Limb (tissue), 2 donors: ENCODE measurements at regions not wholly inside any gene's neighbourhood (a gene's known extent, or its start where the extent isn't known, plus 50 kb on each side); places are given as distances from the start of the nearest gene placed in this dataset.

Source experiments
- DNase-seq, 2 donors: peaks; one replicate each; pipeline ENCODE4 v3.0.0-alpha.2; 2016; ENCODE audit errors: extremely low spot score in 2 of 2

DNA sequence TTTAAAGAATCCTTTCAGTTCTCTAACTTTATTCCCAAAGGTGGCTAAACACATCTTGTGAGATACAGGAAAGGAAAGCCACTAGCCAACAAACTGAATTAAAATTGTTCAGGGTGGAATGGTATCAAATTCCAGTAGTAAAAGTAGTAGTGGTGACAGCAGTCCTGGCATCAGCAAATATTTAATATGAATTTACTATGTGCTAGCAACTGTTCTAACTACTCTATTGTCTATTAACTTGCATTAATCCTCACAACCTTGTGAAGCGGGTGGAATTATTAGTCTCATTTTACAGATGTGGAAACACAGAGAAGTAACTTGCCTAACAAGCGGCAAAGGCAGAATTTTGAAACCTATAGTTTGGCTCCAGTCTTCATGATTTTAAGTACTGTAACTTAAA lies 130.1 kb downstream of the KLF12 start:
- no peak for DNase-seq

DNA sequence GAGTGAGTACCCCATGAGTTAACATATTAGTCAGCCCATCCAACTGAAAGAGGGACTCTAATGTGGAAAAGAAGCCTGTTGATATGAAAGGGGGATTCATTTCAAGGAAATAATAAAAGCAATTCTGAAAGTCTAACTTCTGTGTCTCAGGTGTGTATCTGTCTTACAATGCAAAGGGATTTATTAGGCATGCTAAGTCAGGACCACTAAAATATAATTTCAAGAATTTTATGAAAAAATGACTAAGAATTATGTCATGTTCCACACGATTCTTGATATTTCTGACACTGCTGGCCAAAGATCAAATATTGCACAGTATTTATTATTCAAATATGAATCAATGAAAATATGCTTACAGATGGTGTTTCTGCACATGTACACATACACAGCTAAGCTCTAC lies 130.8 kb downstream of the KLF12 start:
- no peak for DNase-seq

DNA sequence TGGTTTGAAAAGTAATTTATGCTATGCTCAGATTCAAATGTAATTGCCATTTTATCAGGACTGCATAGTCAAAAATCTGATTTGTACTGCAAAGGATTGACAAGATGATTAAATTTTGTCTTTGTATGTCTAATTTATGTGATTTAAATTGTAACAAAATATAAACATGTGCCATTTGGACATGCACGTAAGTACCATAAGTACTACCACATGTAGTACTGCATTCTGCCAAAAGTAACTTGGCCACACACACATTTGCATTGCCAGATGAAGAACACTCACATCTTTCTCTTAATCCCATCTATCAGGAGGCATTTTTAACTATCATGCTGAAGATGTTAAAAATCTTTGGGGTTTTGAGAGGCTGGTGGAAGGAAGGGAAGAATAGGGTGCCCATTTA lies 133.3 kb downstream of the KLF12 start:
- no peak for DNase-seq

DNA sequence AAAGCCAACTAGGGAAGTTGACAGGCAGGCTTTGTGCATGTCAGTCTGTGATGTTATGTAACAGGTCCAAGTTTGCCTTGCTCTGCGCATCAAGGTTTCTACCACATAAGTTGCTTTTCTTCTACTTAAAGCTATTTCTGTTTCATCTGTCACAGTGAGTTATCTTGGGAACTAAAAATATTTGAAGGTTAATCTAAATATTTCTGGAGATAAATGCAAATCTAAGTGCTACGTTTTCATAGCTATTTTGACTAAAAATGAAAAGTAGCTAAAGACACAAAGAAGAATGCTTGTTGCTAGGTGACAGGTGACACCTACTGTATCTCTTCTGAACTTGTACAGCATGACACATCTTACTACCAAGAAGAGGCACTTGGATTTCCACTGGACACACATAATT lies 135.6 kb downstream of the KLF12 start:
- no peak for DNase-seq

DNA sequence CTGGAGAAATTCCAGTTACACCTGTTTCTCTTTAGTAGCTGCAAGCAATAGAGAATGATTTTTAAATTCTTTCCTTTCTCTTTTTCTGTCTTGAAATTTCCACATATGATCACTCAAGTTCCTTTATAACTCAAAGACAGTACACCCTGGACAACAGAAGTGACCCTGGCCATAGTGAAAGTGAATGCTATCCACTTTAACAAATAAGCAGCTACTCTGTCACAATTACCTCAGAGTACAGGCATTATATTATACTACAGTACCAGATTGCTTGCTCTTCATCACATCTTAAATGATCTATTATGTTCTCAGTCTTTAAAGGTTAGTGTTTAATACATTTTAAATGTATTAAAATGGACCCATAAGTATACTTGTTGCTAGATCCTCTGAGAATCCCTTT lies 136.2 kb downstream of the KLF12 start:
- DNase-seq, result no peak

DNA sequence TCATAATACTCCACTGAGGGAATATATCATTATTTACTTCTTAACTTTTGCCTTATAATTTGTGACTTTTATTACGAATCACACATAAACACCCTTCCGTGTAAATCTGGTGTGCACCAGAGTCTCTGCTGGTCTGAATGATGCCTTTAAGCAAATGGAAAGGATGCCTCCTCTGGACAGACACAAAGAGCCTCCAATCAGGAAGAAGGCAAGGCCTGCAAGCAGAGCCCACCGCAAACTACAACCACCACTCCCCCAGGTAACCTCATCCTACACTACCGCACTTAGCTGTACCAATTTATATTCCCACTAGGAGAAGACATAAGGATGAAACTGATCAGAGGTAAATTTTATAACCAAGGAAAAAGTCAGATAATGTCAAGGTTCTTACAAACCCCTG lies 137.6 kb downstream of the KLF12 start:
- DNase-seq, result no peak

DNA sequence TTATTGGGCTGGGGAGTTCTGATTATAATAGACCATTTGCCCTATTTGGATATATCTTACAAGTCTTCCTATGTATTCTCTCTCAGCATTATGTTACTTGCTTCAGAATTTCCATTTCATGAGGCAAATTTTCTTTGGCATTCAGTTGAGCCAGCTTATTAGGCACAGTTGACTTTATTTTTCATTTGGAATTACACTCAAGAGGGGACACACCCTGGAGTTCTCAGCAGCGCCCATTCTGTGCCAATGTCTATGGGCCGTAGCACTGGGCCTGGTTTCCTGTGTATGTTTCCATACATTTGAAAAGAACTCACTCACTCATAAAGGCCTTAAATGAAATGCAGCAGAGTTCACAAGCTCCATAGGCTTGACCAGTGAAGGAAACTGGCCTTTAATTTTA lies 138.5 kb downstream of the KLF12 start:
- peak; percentile 40 to 54 for DNase-seq

DNA sequence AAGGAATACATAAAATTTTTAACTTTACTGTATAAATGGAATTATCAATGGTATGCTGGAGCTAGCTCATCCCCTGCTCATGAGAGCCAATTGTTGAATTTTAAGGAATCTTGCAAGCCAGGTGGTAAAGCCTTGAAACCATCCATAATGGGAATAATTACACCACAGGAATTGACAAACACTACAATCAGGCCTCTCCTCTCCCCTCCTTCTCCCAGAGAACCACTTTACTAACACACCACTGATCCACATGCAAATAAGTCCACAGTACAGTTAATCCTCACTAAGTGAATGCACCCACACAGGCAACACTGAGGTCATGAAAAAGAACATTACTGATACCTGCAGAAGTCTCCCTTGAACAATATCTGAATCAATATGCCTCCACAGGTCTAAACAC lies 140.5 kb downstream of the KLF12 start:
- no peak for DNase-seq

DNA sequence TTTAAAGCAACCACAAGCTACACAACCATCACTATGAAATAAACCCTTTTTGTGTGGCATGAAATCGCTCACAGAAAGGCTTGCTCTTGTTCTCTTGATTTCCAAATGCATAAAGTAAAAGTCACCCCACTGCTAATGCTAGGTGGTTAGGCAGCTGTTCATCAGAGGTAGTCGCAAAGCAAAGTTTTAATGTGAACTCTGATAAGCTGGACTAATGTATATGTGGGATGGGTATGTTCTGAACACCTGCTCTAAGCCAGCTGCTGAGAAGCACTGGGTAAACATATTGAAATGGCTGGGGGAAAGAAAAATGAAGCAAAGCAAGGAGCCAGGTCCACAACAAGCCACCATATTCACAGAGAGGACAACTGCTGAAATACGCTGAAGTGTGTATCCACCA lies 142.3 kb downstream of the KLF12 start:
- no peak for DNase-seq

DNA sequence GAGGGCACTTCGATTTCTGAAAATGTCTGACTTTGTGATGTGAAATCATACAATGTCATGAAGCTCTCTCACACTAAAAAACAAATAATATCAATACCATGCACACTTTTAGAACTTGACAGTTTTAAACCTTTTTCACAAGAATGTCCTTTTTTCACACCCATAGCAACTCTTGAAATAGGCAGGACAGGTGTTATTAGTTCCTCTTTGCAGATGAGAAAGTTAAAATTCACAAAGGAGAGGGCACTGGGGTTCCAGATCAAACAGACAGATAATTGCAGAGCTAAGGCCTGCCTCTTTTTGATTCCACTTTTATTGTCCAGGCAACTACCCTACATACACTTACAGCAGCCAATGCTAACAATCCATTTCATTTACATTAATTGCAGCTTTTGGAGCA lies 142.8 kb downstream of the KLF12 start:
- DNase-seq, result no peak

DNA sequence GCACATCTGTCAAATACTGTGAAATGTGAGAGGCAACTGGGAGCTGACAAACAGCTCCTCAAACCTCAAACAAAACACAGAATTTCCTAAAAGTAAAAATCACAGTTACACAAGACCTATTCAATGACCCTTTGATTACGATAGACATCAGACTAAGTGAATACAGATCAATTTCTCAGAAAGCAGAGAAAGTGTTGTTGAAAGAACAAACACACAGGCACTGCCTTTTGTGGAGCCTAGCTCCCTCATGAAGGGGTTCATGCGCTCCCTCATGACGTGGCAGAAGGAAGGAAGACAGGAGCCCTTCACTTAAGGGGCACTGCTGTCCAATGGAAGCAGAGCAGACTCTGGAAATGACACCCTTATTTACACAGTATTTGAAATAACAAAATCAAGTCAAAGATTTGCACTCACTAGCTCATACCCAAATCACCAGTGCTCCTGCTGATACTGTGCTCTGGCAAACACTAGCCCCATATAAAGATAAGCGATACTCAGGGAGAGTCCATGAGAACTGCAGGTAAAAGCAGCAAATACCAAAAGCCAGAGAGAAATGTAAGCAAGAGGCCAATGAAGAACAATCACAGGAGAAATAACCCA lies 144.9 kb downstream of the KLF12 start:
- no peak for DNase-seq

DNA sequence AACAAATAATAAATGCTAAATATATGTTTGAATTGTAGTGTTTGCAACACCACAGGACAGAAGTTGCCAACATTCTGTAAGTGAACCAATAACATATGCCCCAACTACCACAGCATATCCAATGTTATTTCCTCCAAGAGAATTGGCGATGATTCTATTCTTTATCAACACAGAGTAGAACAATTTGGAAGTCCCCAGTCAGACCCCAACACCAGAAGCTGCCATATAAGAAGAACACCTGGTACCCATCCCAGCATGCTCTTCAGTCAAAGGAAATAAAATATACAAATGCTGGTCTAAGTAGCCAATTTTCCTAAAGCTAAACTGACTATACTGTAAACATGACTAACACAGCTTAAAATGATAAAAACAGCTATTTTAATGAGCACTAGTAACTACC lies 145.7 kb downstream of the KLF12 start:
- DNase-seq, result no peak

DNA sequence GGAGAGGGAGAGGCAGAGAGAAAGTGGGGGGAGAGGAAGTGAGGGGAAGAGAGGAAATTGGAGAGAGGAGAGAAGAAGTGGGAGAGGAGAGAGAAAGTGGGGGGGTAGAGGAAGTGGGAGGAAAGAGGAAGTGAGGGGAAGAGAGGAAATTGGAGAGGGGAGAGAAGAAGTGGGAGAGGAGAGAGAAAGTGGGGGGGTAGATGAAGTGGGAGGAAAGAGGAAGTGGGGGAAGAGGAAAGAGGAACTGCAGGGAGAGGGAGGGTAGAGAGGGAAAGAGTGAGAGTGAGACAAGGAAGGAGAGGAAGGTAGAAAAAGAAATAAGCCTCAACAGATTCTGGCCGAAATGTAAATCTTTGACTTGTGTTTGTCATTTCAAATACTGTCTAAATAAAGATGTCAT lies 146.6 kb downstream of the KLF12 start:
- no peak for DNase-seq

DNA sequence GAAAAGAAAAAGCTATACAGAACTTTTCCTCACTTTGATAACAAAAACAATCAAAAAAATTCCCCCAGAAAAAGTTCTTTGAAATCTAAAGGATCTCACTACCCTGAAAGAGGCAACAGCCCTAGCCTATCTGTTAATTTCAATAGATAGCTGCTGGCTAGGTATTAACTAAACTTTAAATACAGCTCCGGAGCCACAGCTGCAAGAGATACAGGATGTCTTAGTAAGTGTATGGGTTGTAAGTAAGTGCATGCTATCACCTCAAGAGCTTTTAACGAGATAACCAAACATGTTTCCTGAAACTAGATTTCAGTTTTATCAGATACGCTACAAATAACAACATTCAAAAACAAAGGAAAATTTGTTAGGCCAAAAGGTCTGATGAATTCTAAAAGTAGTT lies 148.4 kb downstream of the KLF12 start:
- no peak for DNase-seq

DNA sequence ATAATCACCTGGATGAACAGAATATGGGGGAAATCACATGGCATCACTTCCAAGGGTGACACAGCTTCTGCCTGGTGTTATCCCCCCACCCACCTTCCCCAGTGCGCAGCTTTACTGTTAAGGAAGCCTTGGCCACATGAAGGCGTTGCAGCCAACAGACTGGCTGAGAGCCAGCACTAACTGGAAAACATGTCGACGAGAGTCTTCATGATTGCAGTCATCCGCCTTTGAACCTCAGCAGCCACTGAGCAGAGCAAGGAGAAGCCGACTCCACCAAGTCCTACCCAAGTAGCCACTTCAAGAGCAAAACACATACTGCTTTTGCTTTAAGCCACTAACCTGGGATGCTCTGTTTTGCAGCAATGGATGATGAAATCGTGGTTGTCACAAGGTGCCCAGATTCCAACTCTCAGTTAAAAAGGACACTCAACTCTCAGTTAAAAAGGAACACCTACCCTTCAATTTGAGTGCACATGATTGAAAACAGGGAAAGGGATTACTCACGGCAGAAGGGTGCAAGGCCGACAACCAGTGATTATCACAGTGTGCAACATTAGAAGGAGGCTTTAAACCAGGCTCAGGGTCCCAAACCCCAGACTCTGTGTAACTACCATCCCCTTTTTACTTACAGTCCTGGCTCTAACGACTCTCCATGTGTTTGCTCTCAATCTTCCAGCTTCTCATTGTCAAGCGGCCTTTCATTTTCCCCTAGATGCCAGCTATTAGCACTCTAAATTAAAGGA lies 149.1 kb downstream of the KLF12 start:
- DNase-seq, result no peak

DNA sequence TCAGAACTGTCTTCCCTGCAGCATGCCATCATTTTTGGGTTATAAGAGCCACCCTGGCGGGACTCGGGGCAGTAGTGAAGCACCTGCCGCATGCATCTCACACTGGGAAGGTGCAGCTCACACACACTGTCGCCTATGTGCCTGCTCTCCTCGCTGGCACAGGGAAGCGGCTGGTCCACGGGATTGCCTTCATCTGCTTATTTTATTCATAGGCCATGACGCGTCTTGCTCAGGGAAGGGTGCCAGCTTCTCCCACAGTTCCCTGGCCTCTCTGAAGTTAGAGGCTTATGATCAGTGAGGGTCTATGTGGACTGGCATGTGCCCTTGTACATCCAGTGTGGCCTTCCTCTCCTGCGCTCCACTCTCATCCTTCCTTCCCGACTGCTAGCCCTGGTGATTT lies 150.0 kb downstream of the KLF12 start:
- DNase-seq, result no peak

DNA sequence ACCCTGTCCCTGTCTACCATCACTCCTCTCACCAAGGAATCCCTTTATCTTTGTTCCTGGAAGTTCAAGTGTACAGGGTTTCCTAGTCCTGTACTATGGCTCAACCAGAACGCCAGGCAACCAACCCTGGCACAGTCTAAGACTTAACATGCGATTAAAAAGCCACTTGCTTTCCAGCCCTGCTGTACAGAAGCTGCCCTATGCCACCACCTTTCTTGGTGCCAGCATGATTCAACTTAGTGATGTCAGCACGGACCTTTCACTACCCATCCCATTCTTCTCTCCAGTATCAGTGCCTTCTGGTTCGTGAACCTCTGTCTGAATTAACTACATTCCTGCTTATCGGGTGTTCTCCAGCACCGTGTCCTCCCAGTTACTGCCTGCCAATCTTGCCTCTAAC lies 151.1 kb downstream of the KLF12 start:
- no peak for DNase-seq

DNA sequence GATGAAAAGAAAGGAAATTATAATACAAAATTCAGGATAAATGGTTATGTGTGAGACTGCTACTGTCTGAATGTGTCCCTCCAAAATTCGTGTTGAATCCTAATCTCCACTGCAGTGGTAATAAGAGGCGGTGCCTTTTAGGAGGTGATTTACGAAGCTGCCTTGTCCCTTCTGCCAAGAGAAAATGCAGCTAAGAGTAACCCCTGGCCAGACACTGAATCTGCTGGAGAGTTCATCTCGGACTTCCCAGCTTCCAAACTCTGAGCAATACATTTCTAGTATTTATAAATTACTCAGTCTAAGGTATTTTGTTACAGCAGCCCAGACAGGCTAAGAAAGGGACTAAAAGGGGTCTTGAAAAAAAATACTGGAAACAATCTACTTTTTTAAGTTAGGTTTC lies 152.6 kb downstream of the KLF12 start:
- DNase-seq, result no peak

DNA sequence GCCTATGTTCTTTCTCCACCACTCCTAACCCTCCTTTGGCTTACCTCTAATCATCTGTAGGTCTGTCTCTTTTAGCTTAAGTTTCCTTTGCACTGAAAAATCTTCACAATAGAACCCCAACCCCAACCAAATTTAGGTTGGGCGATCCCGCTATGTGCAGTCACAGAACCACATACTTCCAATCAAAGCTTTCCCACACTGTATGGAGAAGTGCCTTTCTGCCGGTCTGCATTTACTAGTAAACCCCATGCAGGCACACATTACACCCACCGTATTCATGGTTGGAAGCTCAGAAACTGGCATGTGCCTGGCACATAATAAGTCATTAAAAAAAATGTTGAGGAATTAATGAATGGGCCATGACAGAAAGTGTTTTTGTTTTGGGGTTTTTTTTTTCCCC lies 158.4 kb downstream of the KLF12 start:
- DNase-seq, result no peak

DNA sequence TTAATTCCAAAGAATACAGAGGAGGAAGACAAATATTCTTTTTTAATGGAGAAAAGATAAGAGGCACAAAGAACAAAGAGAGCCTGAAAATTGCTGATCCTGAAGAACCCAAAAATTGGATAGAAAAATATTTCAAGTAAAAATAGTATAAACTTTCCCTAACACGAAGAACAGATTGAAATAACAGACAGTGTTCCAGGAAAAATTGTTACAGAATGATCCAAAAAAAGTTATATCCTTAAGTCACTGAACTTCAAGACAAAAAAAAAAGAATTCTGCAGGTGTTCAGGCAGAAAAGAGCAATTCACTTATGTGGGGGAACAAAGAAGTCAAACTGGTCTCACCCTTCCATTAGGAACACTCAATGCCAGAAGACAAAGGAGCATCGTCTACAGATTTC lies 160.2 kb downstream of the KLF12 start:
- DNase-seq, result no peak

DNA sequence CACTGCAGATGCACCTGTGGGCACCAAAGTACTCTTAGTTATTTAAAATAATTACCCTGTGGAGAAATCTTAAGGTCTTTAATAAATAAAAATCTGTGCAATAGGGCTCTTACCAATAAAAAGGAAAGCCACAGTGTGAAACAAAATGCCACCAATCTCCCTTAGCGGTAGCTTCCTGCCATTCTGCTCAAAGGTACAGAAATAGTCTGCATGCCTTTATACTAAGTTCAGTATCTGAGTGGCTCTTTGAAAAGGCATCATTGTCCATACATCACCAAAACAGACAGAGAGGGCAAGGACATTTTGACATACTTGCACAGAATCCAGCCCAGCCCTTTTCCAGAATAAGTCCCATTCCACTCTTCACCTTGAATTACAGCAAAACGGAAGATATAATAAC lies 161.0 kb downstream of the KLF12 start:
- DNase-seq, result no peak

DNA sequence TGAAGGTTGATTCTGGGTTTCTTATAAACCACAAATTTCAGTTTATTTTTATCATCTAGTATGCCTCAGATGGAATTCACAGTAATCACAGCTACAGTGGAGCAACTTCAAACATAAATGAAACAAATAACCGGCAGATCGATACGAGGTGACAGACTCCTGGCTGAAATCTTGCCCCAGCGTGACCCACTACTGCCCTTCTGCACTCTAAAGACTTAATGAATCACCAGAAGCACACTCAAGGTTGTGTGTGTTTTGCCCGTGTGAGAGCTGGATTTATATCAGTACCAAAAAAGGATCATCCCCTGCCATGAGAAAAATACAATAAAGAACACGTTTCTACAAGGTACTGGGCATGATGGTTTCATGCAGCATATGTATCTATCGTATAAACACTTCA lies 161.7 kb downstream of the KLF12 start:
- no peak for DNase-seq

DNA sequence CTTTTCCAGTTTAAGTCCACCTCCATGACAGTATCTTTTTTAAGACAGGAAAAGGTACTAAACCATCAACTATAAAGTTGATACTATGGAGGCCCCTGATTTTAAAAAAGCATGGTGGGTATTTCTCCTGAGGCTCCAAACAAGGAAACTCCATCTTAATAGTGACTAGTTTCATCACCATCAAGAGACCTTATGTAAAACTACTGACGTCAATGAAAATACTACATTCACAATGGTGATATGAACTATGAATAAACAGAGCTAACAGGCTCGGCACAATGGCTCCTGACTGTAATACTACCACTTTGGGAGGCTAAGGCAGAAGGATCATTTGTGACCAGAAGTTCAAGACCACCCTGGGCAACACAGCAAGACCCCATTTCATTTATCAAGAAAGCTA lies 162.7 kb downstream of the KLF12 start:
- DNase-seq, result no peak
